A549 (cell line): ENCODE measurements at regions not wholly inside any gene's neighbourhood (a gene's known extent, or its start where the extent isn't known, plus 50 kb on each side); places are given as distances from the start of the nearest gene placed in this dataset.

Experiments used
- CTCF ChIP-seq: fragments of >200 bp; sonication (Bioruptor Twin); formaldehyde crosslinking; IDR thresholded peaks from 3 replicates; pipeline ENCODE4 v1.5.1; 2016
- EHMT2 ChIP-seq: fragments of 200-600 bp; sonication (generic); IDR thresholded peaks from 2 replicates; pipeline ENCODE4 v1.6.1; 2016; ENCODE audit warnings: antibody characterized with exemption, low read depth, mild to moderate bottlenecking, moderate library complexity
- MAX ChIP-seq: IDR thresholded peaks from 2 replicates; pipeline ENCODE4 v1.6.1; 2012
- PBX3 ChIP-seq: IDR thresholded peaks from 2 replicates; pipeline ENCODE4 v1.6.1; 2012
- POLR2A ChIP-seq: IDR thresholded peaks from 2 replicates; pipeline ENCODE4 v1.6.1; 2012; ENCODE audit warnings: mild to moderate bottlenecking, low read length
- USF2 ChIP-seq: fragments of 450-650 bp; IDR thresholded peaks from 2 replicates; pipeline ENCODE4 v1.6.1; 2014; ENCODE audit warnings: antibody characterized with exemption

- TF ChIP-seq USF2 (no peak), EHMT2 (no peak), CTCF (no peak), POLR2A (no peak), MAX (no peak), PBX3 (no peak)
These were observed 73.3 kb upstream of the SHANK2 start for GRCh38 chr11:71325418-71326327.
